HG03139 (cell line): ENCODE measurements at regions not wholly inside any gene's neighbourhood (a gene's known extent, or its start where the extent isn't known, plus 50 kb on each side); places are given as distances from the start of the nearest gene placed in this dataset.
"Not testable (repeated sequence)": the region's sequence is repeated elsewhere in the genome, so short reads cannot be mapped to it uniquely, and the experiment has no call there.

Experiments used
- ATAC-seq: cut with Tn5 transposase; IDR thresholded peaks from one replicate; pipeline ENCODE4 v1.9.1; 2021; ENCODE audit not compliant: unreplicated experiment

- ATAC-seq: not testable (repeated sequence)
Measured at GRCh38 chr7:106713452-106713851, 52.5 kb upstream of the CCDC71L start.

GRCh38 chr7:106714590-106715442, 53.9 kb upstream of the CCDC71L start:
- ATAC-seq: not testable (repeated sequence)

GRCh38 chr7:106715730-106716129, 54.8 kb upstream of the CCDC71L start:
- no peak for ATAC-seq

- ATAC-seq: no peak
Measured at GRCh38 chr7:106717254-106717954, 56.4 kb upstream of the CCDC71L start.

- peak; percentile 91 for ATAC-seq
Measured at GRCh38 chr7:106717955-106718871, 57.3 kb upstream of the CCDC71L start.

- peak; percentile 54 for ATAC-seq
Measured at GRCh38 chr7:106720641-106721040, 59.7 kb upstream of the CCDC71L start.

- ATAC-seq: no peak
Measured at GRCh38 chr7:106721816-106722785, 61.1 kb upstream of the CCDC71L start.

- ATAC-seq: no peak
Measured at GRCh38 chr7:106723398-106723797, 62.4 kb upstream of the CCDC71L start.

- no peak for ATAC-seq
Measured at GRCh38 chr7:106729720-106730385, 68.9 kb upstream of the CCDC71L start.

- ATAC-seq: peak; percentile 74
Measured at GRCh38 chr7:106731187-106731586, 70.2 kb upstream of the CCDC71L start.

- ATAC-seq: peak; percentile 13
Measured at GRCh38 chr7:106731646-106732444, 70.9 kb upstream of the CCDC71L start.

- no peak for ATAC-seq
Measured at GRCh38 chr7:106735637-106736036, 74.7 kb upstream of the CCDC71L start.

GRCh38 chr7:106736123-106736507, 75.2 kb upstream of the CCDC71L start:
- no peak for ATAC-seq

- peak; percentile 70 for ATAC-seq
Measured at GRCh38 chr7:106736508-106737201, 75.7 kb upstream of the CCDC71L start.

- no peak for ATAC-seq
Measured at GRCh38 chr7:106737202-106737562, 76.2 kb upstream of the CCDC71L start.

- ATAC-seq: no peak
Measured at GRCh38 chr7:106740806-106741205, 79.8 kb upstream of the CCDC71L start.

GRCh38 chr7:106744563-106745091, 83.7 kb upstream of the CCDC71L start:
- ATAC-seq: no peak

- ATAC-seq: not testable (repeated sequence)
Measured at GRCh38 chr7:106747301-106747700, 86.3 kb upstream of the CCDC71L start.
